ENCODE measurements at regions not wholly inside any gene's neighbourhood (a gene's known extent, or its start where the extent isn't known, plus 50 kb on each side); places are given as distances from the start of the nearest gene placed in this dataset.

DNA sequence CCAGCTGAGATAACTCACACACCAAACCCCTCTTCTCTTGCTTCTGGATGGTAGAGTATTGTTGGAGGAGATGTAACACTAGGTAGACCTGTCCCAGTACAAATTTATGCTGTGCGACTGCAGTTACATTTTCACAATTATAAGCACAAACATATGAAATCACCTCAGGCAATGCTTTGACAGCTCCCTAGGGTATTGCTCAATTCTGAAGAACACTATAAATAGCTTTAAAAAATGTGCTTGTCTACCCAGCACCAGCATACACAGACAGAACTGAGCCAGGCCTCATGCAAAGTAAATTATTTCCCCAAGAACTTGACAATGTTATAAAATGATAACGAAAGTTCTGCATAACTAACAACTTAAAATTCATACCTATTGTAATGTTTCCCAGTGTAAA lies 1999.1 kb upstream of the ADGRL3 start:
- Histone ChIP-seq H3K36me3 (replicated peaks in 1 of 2; ENCODE audit: control insufficient read depth in 1 of 2, insufficient read depth in 2 of 2, low read length in 2 of 2) (no peaks in the 10 kb centered on the region), H3K4me2 (ENCODE audit: low read depth, low read length) (no peak overlapping the region), H4K20me1 (ENCODE audit: insufficient read depth, low read length) (no peaks in the 10 kb centered on the region), H3K79me2 (ENCODE audit: insufficient read depth, low read length) (no peaks in the 10 kb centered on the region), H3K27me3 (ENCODE audit: control insufficient read depth in 1 of 2, insufficient read depth in 2 of 2, low read length in 2 of 2) (no peaks in the 10 kb centered on the region), H3K4me3 (replicated peaks in 1 of 3; ENCODE audit: insufficient read depth in 1 of 3, low read depth in 2 of 3, low read length in 3 of 3) (no peak overlapping the region), H2AFZ (ENCODE audit: low read length) (no peak overlapping the region), H3K27ac (ENCODE audit: extremely low read length, insufficient read depth, low read length) (no peak overlapping the region), H3K4me1 (ENCODE audit: insufficient read depth, low read length) (no peaks in the 10 kb centered on the region), H3K9me3 (ENCODE audit: low read length) (peaks cover 4% of the 10 kb centered on the region; the same call in 1 of the 2 replicates), H3K9ac (ENCODE audit: insufficient read depth, low read depth, low read length) (no peak overlapping the region)
- FAIRE-seq (no peak), DNase-seq (ENCODE audit: low spot score) (no peak), ATAC-seq (no peak)
- WGBS (ENCODE audit: low lambda C conversion rate) = 34% methylated on average over 2 of the region's 2 CpGs
- in situ Hi-C loops (cut with HindIII; ENCODE audit: extremely low pct_ligation_motif_present, low pct_unique_long_range_greater_than_20kb) = no loop called here
- CTCF ChIA-PET (ENCODE audit: low intra/inter-chr PET ratio, low total read pairs) = no interaction called here
- no TSS peak for BruUV-seq (replicated peaks)
- intact Hi-C loops (cut with micrococcal nuclease; ENCODE audit: unreplicated experiment) = no loop called here
- POLR2A ChIA-PET = no interaction called here
- TF ChIP-seq ZNF224 (CRISPR knock-in tag; IDR thresholded peaks at IDR 0.05) = no peak

DNA sequence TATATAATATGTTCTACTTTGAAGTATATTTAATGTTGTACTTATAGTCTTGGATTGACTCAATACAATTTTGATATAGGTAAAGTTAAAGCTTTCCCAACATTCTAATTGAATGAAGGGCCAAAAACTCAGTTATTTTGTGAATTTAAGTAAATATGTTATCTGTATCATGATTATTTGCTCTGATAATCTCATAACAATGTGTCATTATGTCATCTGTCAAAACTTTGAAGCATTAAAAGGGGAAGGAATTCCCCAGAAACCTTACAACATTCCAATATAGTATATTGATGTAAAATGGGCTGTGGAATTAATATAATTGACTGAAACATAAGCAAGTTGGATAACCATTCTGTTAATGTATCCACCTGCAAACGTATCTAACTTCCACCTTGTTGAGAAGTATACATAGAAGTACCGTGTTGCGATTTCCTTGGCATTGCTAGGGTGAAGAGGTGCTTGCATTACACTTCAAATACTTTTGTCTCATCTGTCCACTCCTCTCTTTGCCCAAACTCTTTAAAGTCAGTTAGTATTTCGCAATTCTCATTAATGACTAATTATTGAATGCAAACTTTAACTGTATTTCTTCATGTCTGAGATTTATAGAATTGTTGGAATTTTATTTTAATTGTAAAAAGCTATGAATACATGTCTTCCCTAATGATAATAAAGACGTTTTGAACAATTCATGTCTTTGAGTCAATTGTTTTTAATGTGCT lies 1982.1 kb upstream of the ADGRL3 start:
- Histone ChIP-seq H3K27me3 (ENCODE audit: control insufficient read depth in 1 of 2, insufficient read depth in 2 of 2, low read length in 2 of 2) (no peaks in the 10 kb centered on the region; a peak in 1 of 5 replicates), H3K9me3 (ENCODE audit: low read length) (no peaks in the 10 kb centered on the region), H3K4me3 (replicated peaks in 1 of 3; ENCODE audit: insufficient read depth in 1 of 3, low read depth in 2 of 3, low read length in 3 of 3) (no peak overlapping the region), H4K20me1 (ENCODE audit: insufficient read depth, low read length) (no peaks in the 10 kb centered on the region), H3K4me2 (ENCODE audit: low read depth, low read length) (no peak overlapping the region), H2AFZ (ENCODE audit: low read length) (no peak overlapping the region), H3K79me2 (ENCODE audit: insufficient read depth, low read length) (no peaks in the 10 kb centered on the region), H3K9ac (ENCODE audit: insufficient read depth, low read depth, low read length) (no peak overlapping the region), H3K36me3 (replicated peaks in 1 of 2; ENCODE audit: control insufficient read depth in 1 of 2, insufficient read depth in 2 of 2, low read length in 2 of 2) (no peaks in the 10 kb centered on the region), H3K4me1 (ENCODE audit: insufficient read depth, low read length) (no peaks in the 10 kb centered on the region), H3K27ac (ENCODE audit: extremely low read length, insufficient read depth, low read length) (no peak overlapping the region)
- ATAC-seq = no peak
- WGBS (ENCODE audit: low lambda C conversion rate) = 0% methylated on average over 5 of the region's 5 CpGs
- no peak for FAIRE-seq
- BruUV-seq (replicated peaks) = no TSS peak
- intact Hi-C loops (cut with micrococcal nuclease; ENCODE audit: unreplicated experiment) (no loop called here), in situ Hi-C loops (cut with HindIII; ENCODE audit: extremely low pct_ligation_motif_present, low pct_unique_long_range_greater_than_20kb) (no loop called here)
- no peak for DNase-seq (ENCODE audit: low spot score)
- TF ChIP-seq ZNF776 (CRISPR knock-in tag; IDR thresholded peaks at IDR 0.05) (no peak), CEBPB (IDR thresholded peaks at IDR 0.05; ENCODE audit: borderline replicate concordance, low read depth, low read length) (peak; percentile 62)
- POLR2A ChIA-PET = no interaction called here
- CTCF ChIA-PET (ENCODE audit: low intra/inter-chr PET ratio, low total read pairs) = no interaction called here
